ENCODE measurements at regions not wholly inside any gene's neighbourhood (a gene's known extent, or its start where the extent isn't known, plus 50 kb on each side); places are given as distances from the start of the nearest gene placed in this dataset.
"Not testable (repeated sequence)": the region's sequence is repeated elsewhere in the genome, so short reads cannot be mapped to it uniquely, and the experiment has no call there.

DNA sequence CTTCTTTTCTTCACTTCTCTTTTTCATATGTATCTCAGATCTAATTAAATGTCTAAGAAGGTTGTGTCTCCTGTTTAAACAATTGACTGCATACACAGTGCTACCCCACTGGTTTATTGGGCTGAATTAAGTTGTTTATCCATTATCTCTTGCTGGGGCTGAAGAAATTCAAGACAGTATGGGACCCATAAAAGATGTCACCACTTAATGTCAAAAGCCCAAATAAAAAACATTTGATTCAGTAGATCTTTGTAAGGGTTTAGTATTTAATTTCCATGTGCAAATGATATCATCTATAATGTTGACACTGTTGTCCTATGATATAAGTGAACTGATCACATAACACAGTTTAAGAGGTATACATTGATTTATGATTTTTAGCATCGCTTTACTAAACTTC is 1431.9 kb upstream of the PCDH20 start:
- intact Hi-C loops (cut with DNase I): no loop called here
- no peak for DNase-seq (ENCODE audit: low spot score)

GRCh38 chr13:62846302-62846701 is 1430.7 kb upstream of the PCDH20 start:
- intact Hi-C loops (cut with DNase I): no loop called here

DNA sequence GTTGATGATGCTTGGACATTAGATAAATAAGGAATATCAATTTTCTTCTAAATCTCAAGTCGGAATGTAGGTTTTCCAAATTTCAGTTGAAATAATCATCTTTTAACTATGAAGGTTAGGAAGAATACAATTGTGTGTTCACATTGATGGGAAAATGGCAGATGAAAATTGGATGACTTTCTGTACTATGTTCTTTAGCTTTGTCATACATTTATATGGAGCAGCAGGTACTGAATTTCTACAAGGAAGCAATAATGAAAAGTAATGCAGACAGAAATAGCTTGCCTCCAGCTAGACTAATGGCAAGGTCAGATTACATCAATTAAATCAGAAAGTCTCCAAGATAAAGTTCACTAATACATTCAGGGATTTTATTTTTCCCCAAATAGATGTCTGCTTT is 1423.7 kb upstream of the PCDH20 start:
- intact Hi-C loops (cut with DNase I): no loop called here
- DNase-seq (ENCODE audit: low spot score): no peak

More at GRCh38 chr13:62846302-62846701, 1430.7 kb upstream of the PCDH20 start:
- DNase-seq (ENCODE audit: low spot score): no peak

GRCh38 chr13:62838929-62839328 is 1423.3 kb upstream of the PCDH20 start:
- DNase-seq (ENCODE audit: low spot score): no peak
- intact Hi-C loops (cut with DNase I): no loop called here

DNA sequence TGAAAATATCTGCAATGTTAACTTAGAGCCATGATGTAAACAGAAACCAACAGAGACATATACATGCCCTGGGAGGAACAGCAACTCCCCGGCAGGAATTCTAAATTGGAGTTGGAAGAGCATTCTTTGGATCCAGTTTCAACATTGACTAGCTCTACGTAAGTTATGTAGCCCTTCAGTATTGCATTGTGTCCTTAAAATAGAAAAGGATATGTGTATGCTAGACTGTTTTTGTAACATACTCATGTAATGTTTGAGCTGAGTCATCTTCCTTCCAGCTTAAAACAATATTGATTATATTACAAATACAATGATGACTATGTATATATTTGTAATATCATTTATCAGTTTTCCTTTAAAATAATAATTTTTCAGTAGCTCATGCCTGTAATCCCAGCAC is 1422.2 kb upstream of the PCDH20 start:
- DNase-seq (ENCODE audit: low spot score): no peak
- intact Hi-C loops (cut with DNase I): no loop called here

- intact Hi-C loops (cut with DNase I): no loop called here
- no peak for DNase-seq (ENCODE audit: low spot score)
Measured at GRCh38 chr13:62829486-62829885, 1413.8 kb upstream of the PCDH20 start.

DNA sequence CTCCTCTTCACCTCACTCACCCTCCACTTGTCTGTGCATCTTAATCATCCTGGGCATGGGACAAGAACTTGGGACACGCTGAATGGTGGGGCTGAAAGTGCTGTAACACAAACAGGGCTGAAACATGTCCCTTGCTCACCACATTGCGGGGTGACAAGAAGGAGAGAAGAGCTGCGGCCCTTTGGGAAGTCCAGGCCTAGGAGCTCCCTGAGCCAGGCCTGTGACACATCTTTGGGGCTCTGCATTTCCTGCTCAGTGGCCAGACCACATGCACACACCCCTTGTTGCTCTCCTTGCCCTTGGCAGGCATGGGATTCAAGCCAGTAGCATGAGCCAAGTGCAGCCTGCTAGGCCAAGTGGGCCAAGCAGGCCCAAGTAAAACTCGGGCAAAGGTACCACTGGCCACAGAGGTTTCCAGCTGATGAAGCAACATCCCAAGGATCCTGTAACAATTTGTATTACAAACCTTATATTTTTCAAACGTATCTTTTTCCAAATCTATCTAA is 1384.3 kb upstream of the PCDH20 start:
- intact Hi-C loops (cut with DNase I): no loop called here
- no peak for DNase-seq (ENCODE audit: low spot score)

GRCh38 chr13:62799038-62799535 is 1383.4 kb upstream of the PCDH20 start:
- intact Hi-C loops (cut with DNase I): no loop called here
- DNase-seq (ENCODE audit: low spot score): no peak

GRCh38 chr13:62793850-62794249 is 1378.2 kb upstream of the PCDH20 start:
- DNase-seq (ENCODE audit: low spot score): no peak
- intact Hi-C loops (cut with DNase I): no loop called here

DNA sequence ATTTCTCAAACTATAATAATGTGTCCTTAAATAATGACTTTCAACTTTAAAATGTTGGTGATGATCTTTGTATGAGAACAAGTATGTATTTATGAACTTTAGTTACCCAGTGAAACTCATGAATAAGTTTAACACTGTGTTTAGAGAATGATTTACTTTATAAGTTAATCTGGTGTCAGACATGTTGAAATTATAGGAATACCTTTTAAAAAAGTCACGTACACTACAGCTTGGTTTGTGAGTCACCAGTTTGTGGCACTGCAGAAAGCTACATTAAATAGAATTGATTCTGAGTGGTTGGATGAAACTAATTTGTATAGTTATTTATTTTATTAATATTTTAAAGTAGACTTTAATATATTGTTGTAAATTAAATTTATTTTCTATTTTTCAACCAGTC is 1366.2 kb upstream of the PCDH20 start:
- intact Hi-C loops (cut with DNase I): no loop called here
- DNase-seq (ENCODE audit: low spot score): no peak

DNA sequence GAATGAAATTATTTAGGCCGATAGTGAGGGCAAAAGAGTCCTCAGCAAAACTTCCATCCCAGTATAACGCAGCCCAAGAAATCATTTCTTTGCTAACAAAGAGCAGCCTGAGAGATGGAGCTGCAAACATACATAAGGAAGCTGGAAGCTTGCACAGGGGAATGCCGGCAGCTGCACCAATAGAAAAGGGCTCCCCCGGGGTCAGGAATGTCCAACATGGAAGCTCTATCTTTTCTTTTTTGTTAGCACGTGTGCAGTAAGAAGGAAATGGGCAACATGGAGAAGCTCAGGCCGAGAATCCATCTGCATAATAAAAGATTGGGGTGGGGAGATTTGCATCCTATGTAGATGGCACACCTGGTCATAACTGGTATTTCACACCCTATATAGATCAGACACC is 1363.5 kb upstream of the PCDH20 start:
- intact Hi-C loops (cut with DNase I): no loop called here
- no peak for DNase-seq (ENCODE audit: low spot score)

GRCh38 chr13:62767473-62767872 is 1351.8 kb upstream of the PCDH20 start:
- DNase-seq (ENCODE audit: low spot score): no peak
- intact Hi-C loops (cut with DNase I): no loop called here

DNA sequence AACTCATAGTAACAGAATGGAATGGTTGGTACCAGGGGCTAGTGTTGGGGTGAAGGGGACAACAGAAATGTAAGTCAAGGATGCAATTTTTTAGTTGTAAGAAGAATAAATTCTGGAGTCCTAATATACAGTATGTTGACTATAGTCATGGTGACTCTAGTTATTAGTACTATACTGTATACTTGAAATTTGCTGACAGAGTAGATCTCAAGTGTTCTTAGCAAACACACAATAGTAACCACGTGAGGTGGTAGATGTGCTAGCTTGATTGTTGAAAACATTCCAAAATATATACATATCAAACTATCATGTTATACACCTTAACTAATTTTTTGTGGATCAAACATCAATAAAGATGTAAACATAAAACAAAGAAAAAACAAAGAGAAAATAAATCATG is 1345.1 kb upstream of the PCDH20 start:
- DNase-seq (ENCODE audit: low spot score): no peak
- intact Hi-C loops (cut with DNase I): no loop called here

- intact Hi-C loops (cut with DNase I): no loop called here
- DNase-seq (ENCODE audit: low spot score): no peak
Measured at GRCh38 chr13:62747629-62748028, 1332.0 kb upstream of the PCDH20 start.

DNA sequence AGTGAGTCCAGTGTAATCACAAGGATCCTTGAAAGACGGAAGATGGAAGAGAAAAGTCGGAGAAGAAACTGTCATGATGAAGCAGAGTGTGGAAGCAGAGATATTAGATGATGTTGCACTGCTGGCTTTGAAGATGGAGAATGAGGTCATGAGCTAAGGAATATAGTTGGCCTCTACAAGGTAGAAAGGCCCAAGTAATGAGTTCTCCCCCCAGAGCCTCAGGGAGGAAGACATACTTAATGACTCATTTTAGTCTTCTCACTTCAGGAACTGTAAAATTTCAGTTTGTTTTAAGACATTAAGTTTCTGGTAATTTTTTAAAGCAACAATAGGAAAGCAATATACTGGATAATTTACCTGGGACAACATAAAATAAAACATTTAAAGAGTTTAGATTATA is 1331.5 kb upstream of the PCDH20 start:
- no peak for DNase-seq (ENCODE audit: low spot score)
- intact Hi-C loops (cut with DNase I): no loop called here

- DNase-seq (ENCODE audit: low spot score); intact Hi-C loops (cut with DNase I): not testable (repeated sequence)
Measured at GRCh38 chr13:62729746-62730145, 1314.1 kb upstream of the PCDH20 start.

GRCh38 chr13:62721893-62722292 is 1306.2 kb upstream of the PCDH20 start:
- intact Hi-C loops (cut with DNase I): no loop called here
- DNase-seq (ENCODE audit: low spot score): no peak

DNA sequence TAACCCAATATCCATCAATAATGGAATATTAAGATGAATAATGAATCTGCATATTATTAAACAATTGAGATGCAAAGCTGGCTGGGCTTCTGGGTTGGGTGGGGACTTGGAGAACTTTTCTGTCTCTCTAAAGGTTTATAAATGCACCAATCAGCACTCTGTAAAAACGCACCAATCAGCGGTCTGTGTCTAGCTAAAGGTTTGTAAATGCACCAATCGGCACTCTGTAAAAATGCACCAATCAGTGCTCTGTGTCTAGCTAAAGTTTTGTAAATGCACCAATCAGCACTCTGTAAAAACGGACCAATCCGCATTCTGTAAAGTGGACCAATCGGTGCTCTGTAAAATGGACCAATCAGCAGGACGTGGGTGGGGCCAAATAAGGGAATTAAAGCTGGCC is 1296.3 kb upstream of the PCDH20 start:
- DNase-seq (ENCODE audit: low spot score); intact Hi-C loops (cut with DNase I): not testable (repeated sequence)

- DNase-seq (ENCODE audit: low spot score): no peak
- intact Hi-C loops (cut with DNase I): no loop called here
Measured at GRCh38 chr13:62710787-62711186, 1295.1 kb upstream of the PCDH20 start.

GRCh38 chr13:62706048-62706447 is 1290.4 kb upstream of the PCDH20 start:
- no peak for DNase-seq (ENCODE audit: low spot score)
- intact Hi-C loops (cut with DNase I): no loop called here

- intact Hi-C loops (cut with DNase I): no loop called here
- DNase-seq (ENCODE audit: low spot score): no peak
Measured at GRCh38 chr13:62704875-62705274, 1289.2 kb upstream of the PCDH20 start.

DNA sequence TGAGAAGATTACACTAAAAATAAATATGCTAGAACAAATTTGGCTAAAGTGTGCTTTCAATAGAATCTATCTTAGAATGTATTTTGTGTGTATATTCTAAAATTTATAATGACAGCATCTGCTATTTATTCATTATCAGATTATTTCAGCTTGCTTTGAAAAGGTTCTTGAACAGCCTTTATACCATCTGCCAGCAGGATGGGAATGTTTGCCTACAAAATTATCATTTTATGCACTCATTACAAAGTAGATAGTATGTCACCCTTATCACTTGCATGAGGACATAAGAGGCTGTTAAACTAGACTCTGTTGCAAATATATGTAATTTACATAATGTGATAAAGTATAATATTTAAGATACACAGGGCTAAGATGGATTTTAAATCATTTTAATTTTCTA is 1286.9 kb upstream of the PCDH20 start:
- DNase-seq (ENCODE audit: low spot score): no peak
- intact Hi-C loops (cut with DNase I): no loop called here

Data from cardiac septum (tissue), 1 donor.